H7 (cell line): ENCODE measurements at regions not wholly inside any gene's neighbourhood (a gene's known extent, or its start where the extent isn't known, plus 50 kb on each side); places are given as distances from the start of the nearest gene placed in this dataset.
A peak's percentile ranks its signal among the peaks of the same experiment; 100 is the strongest.

Experiments used
- DNase-seq: peaks from one replicate; pipeline ENCODE4 v3.0.0; 2012
- H3K27me3 ChIP-seq: 2 replicates; pipeline ENCODE4 v1.6.0; 2011; ENCODE audit warnings: mild to moderate bottlenecking, low read length; ENCODE audit not compliant: control insufficient read depth, insufficient read depth
- H3K36me3 ChIP-seq: replicated peaks from 2 replicates; pipeline ENCODE4 v1.5.1; 2011; ENCODE audit warnings: low read length; ENCODE audit not compliant: control insufficient read depth, insufficient read depth
- H3K4me3 ChIP-seq: 2 replicates; pipeline ENCODE4 v1.5.1; 2011; ENCODE audit warnings: low read depth, mild to moderate bottlenecking, control low read depth, low read length, moderate library complexity; ENCODE audit not compliant: insufficient read depth

- H3K27me3 ChIP-seq, result no peaks in the 10 kb centered on the region
- no peak overlapping the region for H3K4me3 ChIP-seq
- DNase-seq, result peak; percentile 75
- no peaks in the 10 kb centered on the region for H3K36me3 ChIP-seq
Observed at GRCh38 chr6:170022827-170023619, 267.9 kb downstream of the DLL1 start.

GRCh38 chr6:170022291-170022722 is 268.6 kb downstream of the DLL1 start:
- DNase-seq, result no peak
- no peak overlapping the region for H3K4me3 ChIP-seq

DNA sequence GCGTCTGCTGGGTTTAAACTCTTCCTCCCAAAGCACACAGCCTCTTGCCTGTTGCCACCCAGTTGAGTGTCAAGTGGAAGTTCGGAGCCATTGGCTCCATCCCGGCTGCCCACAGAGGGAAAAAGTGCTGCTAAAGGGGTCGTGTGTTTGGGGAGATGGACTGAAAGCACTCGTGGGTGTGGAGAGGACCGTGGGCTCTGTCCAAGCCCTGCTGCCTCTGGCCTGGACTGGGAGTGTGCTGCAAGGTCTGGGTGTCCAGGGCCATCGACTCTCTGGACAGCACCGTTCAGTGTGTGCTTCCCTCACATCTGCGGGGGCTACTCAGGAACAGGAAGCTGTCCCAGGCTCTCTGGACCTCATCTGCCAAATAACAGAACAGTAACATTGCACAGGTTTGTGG is 269.3 kb downstream of the DLL1 start:
- H3K4me3 ChIP-seq, result no peak overlapping the region
- no peaks in the 10 kb centered on the region for H3K36me3 ChIP-seq
- DNase-seq, result no peak
- H3K27me3 ChIP-seq, result no peaks in the 10 kb centered on the region

More at GRCh38 chr6:170022291-170022722, 268.6 kb downstream of the DLL1 start:
- H3K27me3 ChIP-seq, result no peaks in the 10 kb centered on the region
- no peaks in the 10 kb centered on the region for H3K36me3 ChIP-seq

- no peak for DNase-seq
- H3K27me3 ChIP-seq, result no peaks in the 10 kb centered on the region
- no peak overlapping the region for H3K4me3 ChIP-seq
- no peaks in the 10 kb centered on the region for H3K36me3 ChIP-seq
Observed at GRCh38 chr6:170019818-170020583, 268.6 kb downstream of the ERMARD start.

GRCh38 chr6:170018936-170019817 is 267.8 kb downstream of the ERMARD start:
- no peak for DNase-seq
- no peak overlapping the region for H3K4me3 ChIP-seq
- H3K36me3 ChIP-seq, result no peaks in the 10 kb centered on the region
- no peaks in the 10 kb centered on the region for H3K27me3 ChIP-seq

DNA sequence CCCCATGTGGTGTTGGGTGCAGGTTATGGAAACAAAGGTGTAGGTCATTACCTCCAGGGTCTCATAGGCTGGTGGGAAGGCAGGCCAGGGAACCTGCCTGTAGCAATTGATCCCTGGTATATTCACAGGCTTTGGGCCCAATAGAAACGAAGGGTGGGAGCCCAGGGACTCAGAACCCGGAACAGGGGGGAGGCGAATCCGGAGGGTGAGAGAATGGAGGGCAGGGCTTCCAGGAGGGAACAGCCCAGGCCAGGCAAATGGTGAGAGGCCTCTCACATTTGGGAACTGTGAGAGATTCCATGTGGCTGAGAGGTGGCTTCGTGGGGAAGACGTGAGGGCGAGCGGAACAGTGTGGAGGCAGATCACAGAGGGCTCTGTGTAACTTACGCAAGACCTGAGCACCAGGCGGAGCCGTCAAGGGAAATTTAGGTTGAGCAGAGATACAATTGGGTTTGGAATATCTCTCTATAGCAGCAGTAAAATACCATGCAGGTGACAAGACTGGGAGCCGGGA is 267.1 kb downstream of the ERMARD start:
- Histone ChIP-seq H3K27me3 (no peaks in the 10 kb centered on the region), H3K4me3 (no peak overlapping the region), H3K36me3 (no peaks in the 10 kb centered on the region)
- DNase-seq, result no peak

GRCh38 chr6:170017603-170018320 is 266.3 kb downstream of the ERMARD start:
- H3K27me3 ChIP-seq, result no peaks in the 10 kb centered on the region
- DNase-seq, result no peak
- H3K4me3 ChIP-seq, result no peak overlapping the region
- H3K36me3 ChIP-seq, result no peaks in the 10 kb centered on the region

DNA sequence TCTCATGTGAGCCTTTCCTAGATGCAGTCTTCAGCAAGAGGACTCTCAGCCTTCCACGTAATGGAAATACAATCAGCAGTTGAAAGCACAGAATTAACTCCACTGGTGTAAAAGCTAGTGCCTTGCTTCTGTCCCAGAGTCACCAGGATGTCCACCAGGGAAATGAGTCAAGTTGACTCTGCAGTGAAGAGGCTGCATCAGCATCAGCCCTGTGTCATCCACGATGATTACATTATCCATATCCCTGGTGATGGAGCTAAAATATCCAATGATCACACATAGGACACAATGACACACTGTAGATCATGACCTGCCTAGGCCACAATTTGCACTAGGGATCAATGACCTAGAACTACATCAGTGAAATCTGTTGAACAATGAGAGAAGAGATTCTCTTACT is 262.4 kb downstream of the ERMARD start:
- H3K4me3 ChIP-seq, result no peak overlapping the region
- no peaks in the 10 kb centered on the region for H3K36me3 ChIP-seq
- DNase-seq, result no peak
- no peaks in the 10 kb centered on the region; the same call in 1 of the 2 replicates for H3K27me3 ChIP-seq

- Histone ChIP-seq H3K36me3 (no peaks in the 10 kb centered on the region), H3K27me3 (no peaks in the 10 kb centered on the region; the same call in 1 of the 2 replicates), H3K4me3 (no peak overlapping the region)
- no peak for DNase-seq
Observed at GRCh38 chr6:170012037-170012330, 260.6 kb downstream of the ERMARD start.

- Histone ChIP-seq H3K36me3 (no peaks in the 10 kb centered on the region), H3K4me3 (no peak overlapping the region), H3K27me3 (peaks cover under 1% of the 10 kb centered on the region)
- no peak for DNase-seq
Observed at GRCh38 chr6:170011204-170012036, 260.0 kb downstream of the ERMARD start.

DNA sequence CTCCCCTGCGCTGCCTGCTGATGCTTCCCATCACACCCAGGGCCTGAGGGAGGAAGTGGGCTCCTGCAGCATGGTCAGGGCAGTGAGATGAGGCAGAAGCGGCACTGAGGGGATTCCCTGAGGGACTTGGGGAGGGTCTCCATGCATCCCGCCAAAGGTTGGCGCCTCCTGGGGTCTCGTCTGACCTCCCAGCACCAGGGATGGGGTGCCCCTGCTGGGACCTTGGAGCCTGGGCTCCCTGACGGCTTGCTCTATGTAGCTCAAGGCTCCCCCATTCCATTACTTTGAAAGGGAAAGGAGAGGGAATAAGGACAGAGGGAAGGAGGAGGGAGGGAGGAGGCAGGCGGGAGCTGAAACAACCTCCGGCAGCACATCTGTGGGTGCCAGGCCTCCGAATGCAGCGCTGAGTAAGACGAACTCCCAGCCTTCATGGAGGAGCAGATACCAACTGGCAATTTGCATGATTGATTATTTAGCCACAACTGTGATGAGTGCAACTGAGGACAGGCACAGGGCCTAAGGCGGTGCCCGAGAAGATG is 259.3 kb downstream of the ERMARD start:
- no peak overlapping the region for H3K4me3 ChIP-seq
- no peak for DNase-seq
- H3K27me3 ChIP-seq, result peaks cover 2% of the 10 kb centered on the region
- no peaks in the 10 kb centered on the region for H3K36me3 ChIP-seq

- DNase-seq, result peak; percentile 38
- no peak overlapping the region for H3K4me3 ChIP-seq
Observed at GRCh38 chr6:170008294-170008785, 256.9 kb downstream of the ERMARD start.

More at GRCh38 chr6:170008294-170008785, 256.9 kb downstream of the ERMARD start:
- H3K36me3 ChIP-seq, result no peaks in the 10 kb centered on the region
- peaks cover 2% of the 10 kb centered on the region for H3K27me3 ChIP-seq
